Pons (tissue), 1 donor: ENCODE measurements at regions not wholly inside any gene's neighbourhood (a gene's known extent, or its start where the extent isn't known, plus 50 kb on each side); places are given as distances from the start of the nearest gene placed in this dataset.

Experiments used
- DNase-seq: peaks from one replicate; pipeline ENCODE4 v3.0.0-alpha.2; 2016; ENCODE audit warnings: low spot score

GRCh38 chr4:167702391-167702790 lies 389.9 kb upstream of the ANXA10 start:
- no peak for DNase-seq

DNA sequence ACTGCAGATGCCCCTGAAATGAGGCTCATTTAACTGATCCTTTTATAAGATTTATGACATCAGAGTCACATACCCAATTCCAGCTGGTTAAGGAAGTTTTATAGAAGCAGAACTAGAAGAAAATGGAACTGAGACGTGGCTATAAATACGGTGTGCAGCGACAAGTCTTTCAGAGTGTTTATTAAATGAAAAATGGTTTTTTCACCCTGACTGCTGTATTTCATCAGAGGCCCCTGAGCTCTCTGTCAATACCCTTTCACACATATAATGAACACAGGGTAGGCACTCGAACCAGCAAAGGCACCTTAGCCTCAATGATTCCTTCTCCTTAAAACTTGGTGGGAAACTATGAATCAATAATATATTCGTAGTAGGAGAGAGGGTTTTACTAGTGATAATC lies 380.8 kb upstream of the ANXA10 start:
- no peak for DNase-seq

DNA sequence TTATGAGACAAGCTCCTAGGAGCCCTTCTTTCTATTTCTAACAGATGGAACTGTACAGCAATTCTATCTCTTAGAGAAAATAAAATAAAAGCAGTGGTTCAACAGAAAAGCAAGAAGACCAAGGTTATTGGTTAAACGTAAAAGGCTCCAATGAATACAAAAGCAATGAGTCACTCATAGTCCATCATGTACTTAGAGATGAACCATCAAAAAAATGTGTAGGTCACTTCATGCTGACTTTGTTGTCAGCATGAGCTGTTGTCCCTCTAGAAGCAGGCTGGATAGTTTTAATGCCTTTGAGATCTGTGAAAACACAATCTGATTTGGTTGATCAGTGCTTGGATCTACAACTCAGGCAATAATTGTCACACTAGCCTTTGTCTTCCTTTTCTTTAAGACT lies 378.6 kb upstream of the ANXA10 start:
- no peak for DNase-seq

GRCh38 chr4:167715176-167715575 lies 377.2 kb upstream of the ANXA10 start:
- no peak for DNase-seq

DNA sequence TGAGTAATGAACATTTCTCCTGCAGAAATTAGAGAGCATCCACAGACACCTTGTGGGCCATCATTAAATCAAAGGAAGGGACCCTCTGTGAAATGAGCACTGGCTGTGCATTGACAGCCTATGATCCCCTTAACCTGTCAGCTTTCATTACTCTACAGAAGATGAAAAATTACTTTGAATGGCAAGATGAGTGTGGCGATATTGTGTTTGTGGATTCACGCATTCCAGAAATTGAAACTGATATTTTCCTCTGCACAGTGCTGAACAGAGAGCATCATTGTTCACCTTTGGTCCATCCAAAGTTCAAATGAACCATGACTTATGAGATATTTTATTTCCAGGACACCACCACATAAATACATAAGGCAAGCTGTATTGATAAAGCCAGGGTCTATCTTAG lies 374.8 kb upstream of the ANXA10 start:
- DNase-seq: no peak

DNA sequence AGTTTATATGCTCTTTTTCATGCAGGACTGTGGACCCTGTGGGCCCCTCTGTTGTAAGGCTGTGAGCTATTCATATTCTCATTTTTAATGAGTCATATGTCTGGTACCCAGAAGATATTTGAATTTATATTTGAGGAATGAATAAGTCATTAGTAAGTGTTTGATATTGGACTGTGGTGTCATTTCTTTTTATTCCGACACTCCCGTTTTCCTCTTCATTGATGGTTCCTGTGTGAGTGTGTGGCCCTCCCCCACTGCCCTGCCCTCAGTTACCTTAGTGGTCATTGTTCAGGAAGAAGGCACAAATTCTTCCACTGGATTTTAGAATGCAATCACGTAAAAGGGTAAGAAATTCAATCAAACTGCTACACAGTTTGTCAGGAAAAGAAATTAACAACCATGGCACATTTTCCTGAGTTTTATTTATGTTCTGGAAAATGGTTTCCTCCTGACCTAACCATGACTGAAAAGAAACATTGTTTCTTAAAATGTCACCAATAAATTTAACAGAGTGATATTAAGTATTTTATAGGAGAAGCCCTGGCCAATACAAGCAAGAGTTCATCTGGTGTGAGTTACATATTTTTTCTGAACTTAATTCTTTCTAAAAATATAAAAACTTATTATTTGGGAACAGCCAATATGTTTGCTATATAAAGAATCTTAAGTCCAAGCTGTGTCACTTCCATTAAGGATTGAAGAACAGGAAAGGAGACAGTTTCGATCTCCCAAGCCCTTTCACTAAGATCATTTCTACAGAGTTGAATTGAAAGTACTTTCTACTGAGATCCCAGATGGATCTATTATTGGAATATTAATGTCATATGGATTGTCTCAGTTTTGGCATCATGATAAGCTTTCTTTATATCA lies 370.5 kb upstream of the ANXA10 start:
- DNase-seq: no peak

GRCh38 chr4:167722487-167722808 lies 369.9 kb upstream of the ANXA10 start:
- no peak for DNase-seq

- no peak for DNase-seq
Observed at GRCh38 chr4:167724941-167725340, 367.4 kb upstream of the ANXA10 start.

- no peak for DNase-seq
Observed at GRCh38 chr4:167730769-167731168, 361.6 kb upstream of the ANXA10 start.

DNA sequence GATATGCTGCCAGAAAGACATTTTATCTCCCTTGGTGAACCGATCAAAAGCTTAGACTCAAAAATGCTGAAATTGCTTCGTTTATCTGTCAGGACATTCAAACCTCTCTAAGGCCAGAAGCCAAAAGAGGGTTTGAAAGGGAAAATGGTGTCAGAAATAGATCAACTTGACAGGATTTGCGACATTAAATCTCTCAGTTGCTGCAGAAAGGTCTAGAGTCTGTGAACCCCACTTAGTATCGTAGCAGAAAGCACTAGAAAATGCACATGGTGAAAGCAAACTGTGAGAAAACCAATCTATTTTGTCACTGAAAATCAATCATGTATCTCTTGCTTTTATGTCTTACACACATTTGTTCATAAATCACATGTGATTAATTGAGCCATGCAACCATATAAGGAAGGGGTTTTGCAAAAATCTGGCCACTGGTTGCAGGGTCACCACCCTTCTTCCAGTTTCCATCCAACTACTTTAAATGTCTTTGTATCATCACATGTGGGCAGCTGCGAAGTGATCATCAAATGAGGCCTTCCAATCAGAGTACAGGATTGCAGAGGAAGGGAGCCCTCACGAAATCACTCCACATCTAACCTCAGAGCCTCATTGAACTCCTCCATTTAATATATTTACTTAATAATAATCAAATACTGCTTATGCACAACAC lies 347.2 kb upstream of the ANXA10 start:
- no peak for DNase-seq

GRCh38 chr4:167767281-167767680 lies 325.1 kb upstream of the ANXA10 start:
- no peak for DNase-seq

DNA sequence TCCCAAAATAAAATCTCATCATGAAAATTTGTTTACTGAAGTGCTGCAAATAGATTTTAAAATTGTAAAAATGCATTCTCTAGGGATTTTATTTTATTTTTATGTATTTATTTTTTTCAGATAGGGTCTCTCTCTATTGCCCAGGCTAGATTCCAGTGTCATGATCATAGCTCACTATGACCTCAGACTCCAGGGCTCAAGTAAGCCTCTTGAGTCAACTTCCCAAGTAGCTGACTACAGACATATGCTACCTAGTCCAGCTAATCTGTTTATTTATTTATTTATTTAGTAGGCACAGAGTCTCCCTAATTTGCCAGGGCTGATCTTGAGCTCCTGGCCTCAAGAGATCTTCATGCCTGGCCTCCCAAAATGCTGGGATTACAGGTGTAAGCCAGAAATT lies 317.7 kb upstream of the ANXA10 start:
- DNase-seq: no peak

GRCh38 chr4:167775375-167775774 lies 317.0 kb upstream of the ANXA10 start:
- no peak for DNase-seq

DNA sequence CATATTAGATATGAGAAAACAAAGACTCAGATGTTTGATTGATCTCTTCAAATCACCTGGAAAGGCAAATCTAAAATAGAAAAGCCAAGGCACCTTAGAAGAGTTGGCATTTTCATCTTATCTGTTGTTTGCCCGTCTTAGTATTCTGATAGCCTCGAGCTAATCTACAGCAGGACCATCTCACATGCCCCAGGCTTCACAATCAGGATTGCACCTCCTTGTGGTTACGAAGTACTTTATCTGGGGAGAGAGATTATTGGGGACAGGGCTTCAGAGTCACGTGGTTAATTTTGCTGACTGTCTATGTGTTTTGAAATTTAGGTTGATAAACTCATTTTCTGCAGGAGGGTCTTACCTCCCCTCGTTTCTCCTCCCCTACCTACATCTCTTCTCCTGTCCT lies 313.1 kb upstream of the ANXA10 start:
- no peak for DNase-seq

DNA sequence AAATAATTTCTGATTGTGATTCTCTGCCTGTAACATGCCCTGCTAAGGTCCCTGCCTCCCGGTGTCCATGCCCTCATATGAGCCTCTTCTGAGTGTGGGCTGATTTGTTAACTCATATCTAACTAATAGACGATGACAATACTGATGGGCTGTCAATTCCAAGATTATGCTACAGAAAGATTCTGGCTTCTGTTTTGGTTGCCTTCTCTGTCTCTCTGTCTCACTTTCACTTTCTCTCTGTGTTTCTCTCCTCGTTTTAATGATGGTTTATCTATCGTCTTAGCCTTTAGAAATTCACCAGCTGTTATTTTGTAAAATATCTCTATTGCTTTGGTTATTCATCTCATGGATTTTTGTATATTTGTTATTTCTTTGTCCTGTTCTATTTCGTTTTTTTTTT lies 312.5 kb upstream of the ANXA10 start:
- DNase-seq: no peak

DNA sequence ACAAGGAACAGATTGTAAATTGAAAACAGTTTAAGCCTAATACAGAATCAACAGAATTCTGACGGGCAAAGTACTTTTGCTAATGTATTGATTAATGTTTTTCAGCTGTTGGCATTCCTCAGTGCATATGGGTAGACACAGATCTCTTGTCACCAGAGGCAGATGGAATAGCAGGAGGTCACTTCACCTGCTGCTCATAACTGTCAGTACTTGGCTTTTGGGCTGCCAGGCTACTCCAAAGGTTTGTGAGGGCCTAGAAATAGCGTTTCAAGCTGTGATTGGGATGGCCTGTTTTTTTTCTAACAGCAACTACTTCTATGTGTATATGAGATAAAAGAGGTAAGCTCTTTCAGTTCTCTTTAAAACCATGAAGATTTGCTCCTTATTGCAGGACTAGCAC lies 307.5 kb upstream of the ANXA10 start:
- DNase-seq: peak; percentile 19

DNA sequence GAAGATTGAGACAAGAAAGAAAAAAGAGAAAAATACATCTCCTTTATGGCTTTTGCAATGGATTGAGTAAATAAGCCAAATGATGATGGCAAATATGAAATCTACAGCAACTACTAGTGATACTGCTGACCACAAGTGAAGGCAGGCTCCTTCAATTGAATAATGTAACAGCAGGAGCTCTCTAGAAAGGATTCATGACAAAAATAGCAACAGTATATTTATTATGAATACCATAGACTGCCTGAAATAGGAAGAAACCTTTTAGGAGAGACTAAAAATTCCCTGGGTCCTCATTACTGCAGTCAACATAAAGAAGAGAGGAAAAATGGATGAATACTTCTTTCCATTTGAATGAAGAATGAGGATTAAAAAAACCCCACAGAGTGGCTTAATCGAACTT lies 306.8 kb upstream of the ANXA10 start:
- no peak for DNase-seq

DNA sequence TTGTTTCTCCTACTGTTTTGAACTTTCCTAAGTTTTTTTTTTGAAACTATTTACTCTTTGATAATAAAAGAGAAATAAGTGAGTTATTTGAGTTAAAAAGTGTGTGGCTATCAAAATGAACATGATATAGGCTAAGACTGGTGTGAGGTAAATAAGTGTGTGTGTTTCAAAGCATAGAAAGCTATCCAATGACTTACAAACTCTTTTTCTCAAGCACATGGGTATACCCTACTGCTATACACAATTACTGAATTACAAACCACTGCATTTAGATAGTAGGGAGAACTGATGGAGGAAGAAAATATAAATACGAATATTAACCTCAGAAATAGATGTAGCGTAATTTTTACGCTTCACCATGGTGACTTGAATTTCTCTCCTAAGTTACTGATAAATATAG lies 305.8 kb upstream of the ANXA10 start:
- no peak for DNase-seq

- DNase-seq: no peak
Observed at GRCh38 chr4:167787231-167787630, 305.1 kb upstream of the ANXA10 start.

- no peak for DNase-seq
Observed at GRCh38 chr4:167802463-167803212, 289.7 kb upstream of the ANXA10 start.

- DNase-seq: no peak
Observed at GRCh38 chr4:167811958-167812357, 280.4 kb upstream of the ANXA10 start.

DNA sequence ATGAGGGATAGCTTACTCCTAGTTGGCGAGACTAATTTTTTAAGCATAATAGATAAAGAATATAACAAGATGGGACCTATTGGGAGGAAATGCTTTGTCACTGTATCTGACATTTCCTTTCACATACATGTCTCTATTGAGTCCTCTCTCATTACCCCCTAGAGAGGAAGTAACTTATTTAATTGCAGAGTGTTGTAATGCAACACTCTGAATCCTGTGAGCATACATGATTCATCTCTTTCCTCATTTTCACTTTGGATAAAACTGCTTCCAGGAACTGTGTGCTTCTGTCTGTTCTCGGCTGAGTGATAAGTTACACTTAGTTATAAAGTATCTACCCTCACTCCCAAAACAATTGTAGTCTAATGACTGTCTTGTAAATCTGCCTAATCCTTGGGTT lies 266.1 kb upstream of the ANXA10 start:
- DNase-seq: no peak

DNA sequence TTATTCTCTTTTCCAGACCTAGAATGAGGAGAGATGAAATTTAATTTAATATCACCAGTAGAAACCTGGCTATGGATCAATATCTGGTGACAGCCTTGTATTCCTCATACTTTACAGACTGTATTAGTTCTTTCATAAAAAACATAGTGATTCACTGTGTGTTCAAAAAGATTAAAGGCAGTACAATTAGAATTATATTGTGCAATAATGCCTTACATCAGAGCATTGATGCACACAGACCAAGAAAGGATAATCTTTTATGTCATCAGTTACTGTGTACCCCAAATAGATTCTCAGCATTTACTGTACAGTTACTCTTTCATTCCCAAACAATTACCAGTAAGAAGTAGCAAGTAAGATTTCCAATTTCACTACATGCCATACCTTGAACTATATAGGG lies 260.5 kb upstream of the ANXA10 start:
- no peak for DNase-seq
